HepG2 (cell line): ENCODE measurements at regions not wholly inside any gene's neighbourhood (a gene's known extent, or its start where the extent isn't known, plus 50 kb on each side); places are given as distances from the start of the nearest gene placed in this dataset.
A peak's percentile ranks its signal among the peaks of the same experiment; 100 is the strongest.

Experiments
- KAT7 ChIP-seq: IDR thresholded peaks from 2 replicates; pipeline ENCODE4 v1.6.1; 2018; ENCODE audit warnings: borderline replicate concordance, missing compliant biosample characterization
- PHF21A ChIP-seq: sonication (generic); formaldehyde crosslinking; IDR thresholded peaks from 2 replicates; pipeline ENCODE4 v1.5.0; 2020; ENCODE audit warnings: mild to moderate bottlenecking, missing genetic modification reagents
- SALL2 ChIP-seq: sonication (generic); formaldehyde crosslinking; IDR thresholded peaks from 2 replicates; pipeline ENCODE4 v1.8.1; 2023; ENCODE audit warnings: mild to moderate bottlenecking, missing genetic modification reagents, inconsistent platforms
- TCF12 ChIP-seq, 2 experiments: fragments of 450-650 bp in 1 of 2; sonication (generic) in 1 of 2; formaldehyde crosslinking in 1 of 2; IDR thresholded peaks; 2 replicates each; pipeline versions ENCODE4 v1.6.1 to v1.8.0; 2017 to 2022; ENCODE audit warnings: antibody characterized with exemption in 1 of 2, mild to moderate bottlenecking in 1 of 2, missing genetic modification reagents in 1 of 2, moderate library complexity in 1 of 2
- ZNF7 ChIP-seq: IDR thresholded peaks from 2 replicates; pipeline ENCODE4 v1.6.1; 2016; ENCODE audit warnings: missing biosample characterization, missing genetic modification reagents
- TF ChIP-seq, protein P1 (sequence below): sonication (generic); formaldehyde crosslinking; IDR thresholded peaks from 2 replicates; pipeline ENCODE4; 2020; ENCODE audit warnings: missing genetic modification reagents, mild to moderate bottlenecking, borderline replicate concordance
- TF ChIP-seq, protein P2 (sequence below): sonication (generic); formaldehyde crosslinking; IDR thresholded peaks from 2 replicates; pipeline ENCODE4 v1.4.0; 2020; ENCODE audit warnings: missing genetic modification reagents
- TF ChIP-seq, protein P3 (sequence below): IDR thresholded peaks from 2 replicates; pipeline ENCODE4 v1.6.1; 2012; ENCODE audit warnings: low read length, improper control_type of control experiment
- TF ChIP-seq, protein P4 (sequence below): sonication (generic); formaldehyde crosslinking; IDR thresholded peaks from 2 replicates; pipeline ENCODE4 v1.5.0; 2020; ENCODE audit warnings: mild to moderate bottlenecking, missing genetic modification reagents, moderate library complexity
- TF ChIP-seq, protein P5 (sequence below): IDR thresholded peaks from 2 replicates; pipeline ENCODE4 v1.6.1; 2016; ENCODE audit warnings: missing genetic modification reagents, missing compliant biosample characterization
- TF ChIP-seq, protein P6 (sequence below): sonication (generic); formaldehyde crosslinking; IDR thresholded peaks from 2 replicates; pipeline ENCODE4 v1.4.0; 2020; ENCODE audit warnings: missing genetic modification reagents, borderline replicate concordance

DNA sequence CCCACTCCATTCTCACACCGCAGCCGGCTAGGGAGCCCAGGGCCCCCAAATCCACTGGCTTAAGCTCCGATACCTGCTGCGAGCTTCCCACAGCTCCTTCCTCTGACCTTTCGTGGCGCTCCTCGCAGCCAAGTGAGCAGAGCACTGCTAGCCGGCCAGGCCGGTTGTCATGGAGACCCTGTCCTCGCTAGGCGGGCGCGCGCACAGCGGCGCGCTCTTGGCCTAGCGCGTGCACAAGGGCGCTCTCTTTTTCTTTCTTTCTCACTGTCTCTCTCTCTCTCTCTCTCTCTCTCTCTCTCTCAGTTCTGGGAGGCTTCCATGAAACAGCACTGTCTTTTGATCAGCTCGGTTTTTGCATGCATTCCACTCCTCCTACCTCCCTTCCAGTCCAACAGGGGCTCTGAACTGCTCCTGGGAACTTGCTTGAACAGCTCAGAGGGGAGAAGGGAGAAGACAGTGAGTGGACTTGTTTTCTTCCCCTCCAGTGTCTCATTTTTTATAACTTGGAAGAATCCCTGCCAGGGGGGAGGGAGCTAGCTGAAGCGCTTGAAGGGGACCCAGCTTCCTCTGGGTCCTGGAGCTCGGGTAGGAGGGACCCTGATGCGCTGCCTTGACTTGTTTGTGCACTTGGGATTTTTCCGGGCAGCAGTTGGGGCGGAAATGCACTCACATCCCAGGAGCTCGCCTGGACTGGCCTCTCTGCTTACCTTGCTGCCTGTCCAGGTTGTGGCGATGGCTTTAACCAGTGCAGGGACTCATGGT lies 100.3 kb upstream of the AKIP1 start (continued):
- TF ChIP-seq, protein P1, sequence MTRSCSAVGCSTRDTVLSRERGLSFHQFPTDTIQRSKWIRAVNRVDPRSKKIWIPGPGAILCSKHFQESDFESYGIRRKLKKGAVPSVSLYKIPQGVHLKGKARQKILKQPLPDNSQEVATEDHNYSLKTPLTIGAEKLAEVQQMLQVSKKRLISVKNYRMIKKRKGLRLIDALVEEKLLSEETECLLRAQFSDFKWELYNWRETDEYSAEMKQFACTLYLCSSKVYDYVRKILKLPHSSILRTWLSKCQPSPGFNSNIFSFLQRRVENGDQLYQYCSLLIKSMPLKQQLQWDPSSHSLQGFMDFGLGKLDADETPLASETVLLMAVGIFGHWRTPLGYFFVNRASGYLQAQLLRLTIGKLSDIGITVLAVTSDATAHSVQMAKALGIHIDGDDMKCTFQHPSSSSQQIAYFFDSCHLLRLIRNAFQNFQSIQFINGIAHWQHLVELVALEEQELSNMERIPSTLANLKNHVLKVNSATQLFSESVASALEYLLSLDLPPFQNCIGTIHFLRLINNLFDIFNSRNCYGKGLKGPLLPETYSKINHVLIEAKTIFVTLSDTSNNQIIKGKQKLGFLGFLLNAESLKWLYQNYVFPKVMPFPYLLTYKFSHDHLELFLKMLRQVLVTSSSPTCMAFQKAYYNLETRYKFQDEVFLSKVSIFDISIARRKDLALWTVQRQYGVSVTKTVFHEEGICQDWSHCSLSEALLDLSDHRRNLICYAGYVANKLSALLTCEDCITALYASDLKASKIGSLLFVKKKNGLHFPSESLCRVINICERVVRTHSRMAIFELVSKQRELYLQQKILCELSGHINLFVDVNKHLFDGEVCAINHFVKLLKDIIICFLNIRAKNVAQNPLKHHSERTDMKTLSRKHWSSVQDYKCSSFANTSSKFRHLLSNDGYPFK = peak; percentile 29; the same call in 1 of the 2 replicates
- TF ChIP-seq, protein P2, sequence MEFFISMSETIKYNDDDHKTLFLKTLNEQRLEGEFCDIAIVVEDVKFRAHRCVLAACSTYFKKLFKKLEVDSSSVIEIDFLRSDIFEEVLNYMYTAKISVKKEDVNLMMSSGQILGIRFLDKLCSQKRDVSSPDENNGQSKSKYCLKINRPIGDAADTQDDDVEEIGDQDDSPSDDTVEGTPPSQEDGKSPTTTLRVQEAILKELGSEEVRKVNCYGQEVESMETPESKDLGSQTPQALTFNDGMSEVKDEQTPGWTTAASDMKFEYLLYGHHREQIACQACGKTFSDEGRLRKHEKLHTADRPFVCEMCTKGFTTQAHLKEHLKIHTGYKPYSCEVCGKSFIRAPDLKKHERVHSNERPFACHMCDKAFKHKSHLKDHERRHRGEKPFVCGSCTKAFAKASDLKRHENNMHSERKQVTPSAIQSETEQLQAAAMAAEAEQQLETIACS (CRISPR knock-in tag) = peak; percentile 97
- TF ChIP-seq, protein P3, sequence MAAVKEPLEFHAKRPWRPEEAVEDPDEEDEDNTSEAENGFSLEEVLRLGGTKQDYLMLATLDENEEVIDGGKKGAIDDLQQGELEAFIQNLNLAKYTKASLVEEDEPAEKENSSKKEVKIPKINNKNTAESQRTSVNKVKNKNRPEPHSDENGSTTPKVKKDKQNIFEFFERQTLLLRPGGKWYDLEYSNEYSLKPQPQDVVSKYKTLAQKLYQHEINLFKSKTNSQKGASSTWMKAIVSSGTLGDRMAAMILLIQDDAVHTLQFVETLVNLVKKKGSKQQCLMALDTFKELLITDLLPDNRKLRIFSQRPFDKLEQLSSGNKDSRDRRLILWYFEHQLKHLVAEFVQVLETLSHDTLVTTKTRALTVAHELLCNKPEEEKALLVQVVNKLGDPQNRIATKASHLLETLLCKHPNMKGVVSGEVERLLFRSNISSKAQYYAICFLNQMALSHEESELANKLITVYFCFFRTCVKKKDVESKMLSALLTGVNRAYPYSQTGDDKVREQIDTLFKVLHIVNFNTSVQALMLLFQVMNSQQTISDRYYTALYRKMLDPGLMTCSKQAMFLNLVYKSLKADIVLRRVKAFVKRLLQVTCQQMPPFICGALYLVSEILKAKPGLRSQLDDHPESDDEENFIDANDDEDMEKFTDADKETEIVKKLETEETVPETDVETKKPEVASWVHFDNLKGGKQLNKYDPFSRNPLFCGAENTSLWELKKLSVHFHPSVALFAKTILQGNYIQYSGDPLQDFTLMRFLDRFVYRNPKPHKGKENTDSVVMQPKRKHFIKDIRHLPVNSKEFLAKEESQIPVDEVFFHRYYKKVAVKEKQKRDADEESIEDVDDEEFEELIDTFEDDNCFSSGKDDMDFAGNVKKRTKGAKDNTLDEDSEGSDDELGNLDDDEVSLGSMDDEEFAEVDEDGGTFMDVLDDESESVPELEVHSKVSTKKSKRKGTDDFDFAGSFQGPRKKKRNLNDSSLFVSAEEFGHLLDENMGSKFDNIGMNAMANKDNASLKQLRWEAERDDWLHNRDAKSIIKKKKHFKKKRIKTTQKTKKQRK = no peak
- no peak for TF ChIP-seq ZNF7
- TF ChIP-seq, protein P4, sequence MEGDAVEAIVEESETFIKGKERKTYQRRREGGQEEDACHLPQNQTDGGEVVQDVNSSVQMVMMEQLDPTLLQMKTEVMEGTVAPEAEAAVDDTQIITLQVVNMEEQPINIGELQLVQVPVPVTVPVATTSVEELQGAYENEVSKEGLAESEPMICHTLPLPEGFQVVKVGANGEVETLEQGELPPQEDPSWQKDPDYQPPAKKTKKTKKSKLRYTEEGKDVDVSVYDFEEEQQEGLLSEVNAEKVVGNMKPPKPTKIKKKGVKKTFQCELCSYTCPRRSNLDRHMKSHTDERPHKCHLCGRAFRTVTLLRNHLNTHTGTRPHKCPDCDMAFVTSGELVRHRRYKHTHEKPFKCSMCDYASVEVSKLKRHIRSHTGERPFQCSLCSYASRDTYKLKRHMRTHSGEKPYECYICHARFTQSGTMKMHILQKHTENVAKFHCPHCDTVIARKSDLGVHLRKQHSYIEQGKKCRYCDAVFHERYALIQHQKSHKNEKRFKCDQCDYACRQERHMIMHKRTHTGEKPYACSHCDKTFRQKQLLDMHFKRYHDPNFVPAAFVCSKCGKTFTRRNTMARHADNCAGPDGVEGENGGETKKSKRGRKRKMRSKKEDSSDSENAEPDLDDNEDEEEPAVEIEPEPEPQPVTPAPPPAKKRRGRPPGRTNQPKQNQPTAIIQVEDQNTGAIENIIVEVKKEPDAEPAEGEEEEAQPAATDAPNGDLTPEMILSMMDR (CRISPR knock-in tag) = no peak; the same call in 1 of the 2 replicates
- TF ChIP-seq, protein P5, sequence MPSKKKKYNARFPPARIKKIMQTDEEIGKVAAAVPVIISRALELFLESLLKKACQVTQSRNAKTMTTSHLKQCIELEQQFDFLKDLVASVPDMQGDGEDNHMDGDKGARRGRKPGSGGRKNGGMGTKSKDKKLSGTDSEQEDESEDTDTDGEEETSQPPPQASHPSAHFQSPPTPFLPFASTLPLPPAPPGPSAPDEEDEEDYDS (CRISPR knock-in tag) = no peak
- TF ChIP-seq KAT7 (CRISPR knock-in tag) = no peak
- peak; percentile 59; the same call in 1 of the 2 replicates for TF ChIP-seq PHF21A (CRISPR knock-in tag)
- TF ChIP-seq, protein P6, sequence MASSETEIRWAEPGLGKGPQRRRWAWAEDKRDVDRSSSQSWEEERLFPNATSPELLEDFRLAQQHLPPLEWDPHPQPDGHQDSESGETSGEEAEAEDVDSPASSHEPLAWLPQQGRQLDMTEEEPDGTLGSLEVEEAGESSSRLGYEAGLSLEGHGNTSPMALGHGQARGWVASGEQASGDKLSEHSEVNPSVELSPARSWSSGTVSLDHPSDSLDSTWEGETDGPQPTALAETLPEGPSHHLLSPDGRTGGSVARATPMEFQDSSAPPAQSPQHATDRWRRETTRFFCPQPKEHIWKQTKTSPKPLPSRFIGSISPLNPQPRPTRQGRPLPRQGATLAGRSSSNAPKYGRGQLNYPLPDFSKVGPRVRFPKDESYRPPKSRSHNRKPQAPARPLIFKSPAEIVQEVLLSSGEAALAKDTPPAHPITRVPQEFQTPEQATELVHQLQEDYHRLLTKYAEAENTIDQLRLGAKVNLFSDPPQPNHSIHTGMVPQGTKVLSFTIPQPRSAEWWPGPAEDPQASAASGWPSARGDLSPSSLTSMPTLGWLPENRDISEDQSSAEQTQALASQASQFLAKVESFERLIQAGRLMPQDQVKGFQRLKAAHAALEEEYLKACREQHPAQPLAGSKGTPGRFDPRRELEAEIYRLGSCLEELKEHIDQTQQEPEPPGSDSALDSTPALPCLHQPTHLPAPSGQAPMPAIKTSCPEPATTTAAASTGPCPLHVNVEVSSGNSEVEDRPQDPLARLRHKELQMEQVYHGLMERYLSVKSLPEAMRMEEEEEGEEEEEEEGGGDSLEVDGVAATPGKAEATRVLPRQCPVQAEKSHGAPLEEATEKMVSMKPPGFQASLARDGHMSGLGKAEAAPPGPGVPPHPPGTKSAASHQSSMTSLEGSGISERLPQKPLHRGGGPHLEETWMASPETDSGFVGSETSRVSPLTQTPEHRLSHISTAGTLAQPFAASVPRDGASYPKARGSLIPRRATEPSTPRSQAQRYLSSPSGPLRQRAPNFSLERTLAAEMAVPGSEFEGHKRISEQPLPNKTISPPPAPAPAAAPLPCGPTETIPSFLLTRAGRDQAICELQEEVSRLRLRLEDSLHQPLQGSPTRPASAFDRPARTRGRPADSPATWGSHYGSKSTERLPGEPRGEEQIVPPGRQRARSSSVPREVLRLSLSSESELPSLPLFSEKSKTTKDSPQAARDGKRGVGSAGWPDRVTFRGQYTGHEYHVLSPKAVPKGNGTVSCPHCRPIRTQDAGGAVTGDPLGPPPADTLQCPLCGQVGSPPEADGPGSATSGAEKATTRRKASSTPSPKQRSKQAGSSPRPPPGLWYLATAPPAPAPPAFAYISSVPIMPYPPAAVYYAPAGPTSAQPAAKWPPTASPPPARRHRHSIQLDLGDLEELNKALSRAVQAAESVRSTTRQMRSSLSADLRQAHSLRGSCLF (CRISPR knock-in tag) = no peak
- no peak for TF ChIP-seq SALL2
- TF ChIP-seq TCF12 (IDR thresholded peaks at IDR 0.05) = no peak
- TF ChIP-seq TCF12 (CRISPR knock-in tag; IDR thresholded peaks at IDR 0.05) = no peak
